DMS79 treated with DMSO at 0.1 percent for 48 hours (cell line): ENCODE measurements at regions not wholly inside any gene's neighbourhood (a gene's known extent, or its start where the extent isn't known, plus 50 kb on each side); places are given as distances from the start of the nearest gene placed in this dataset.
"Not testable (repeated sequence)": the region's sequence is repeated elsewhere in the genome, so short reads cannot be mapped to it uniquely, and the experiment has no call there.

Experiments
- DNase-seq: peaks from one replicate; lab custom pipeline; 2025; lab: John Stamatoyannopoulos, UW

GRCh38 chr5:115751176-115751575 lies 65.3 kb downstream of the CDO1 start:
- no peak for DNase-seq

GRCh38 chr5:115749016-115749415 lies 67.4 kb downstream of the CDO1 start:
- DNase-seq, result no peak

GRCh38 chr5:115739245-115739644 lies 77.2 kb downstream of the CDO1 start:
- not testable (repeated sequence) for DNase-seq

- no peak for DNase-seq
Measured at GRCh38 chr5:115738830-115739229, 77.6 kb downstream of the CDO1 start.

GRCh38 chr5:115737452-115737851 lies 79.0 kb downstream of the CDO1 start:
- no peak for DNase-seq

- no peak for DNase-seq
Measured at GRCh38 chr5:115736690-115737005, 79.8 kb downstream of the CDO1 start.

GRCh38 chr5:115736004-115736689 lies 80.3 kb downstream of the CDO1 start:
- DNase-seq, result no peak

- DNase-seq, result peak; percentile 42
Measured at GRCh38 chr5:115735108-115735998, 81.1 kb downstream of the CDO1 start.

GRCh38 chr5:115733607-115734006 lies 82.9 kb downstream of the CDO1 start:
- no peak for DNase-seq

GRCh38 chr5:115732026-115732425 lies 84.4 kb downstream of the CDO1 start:
- DNase-seq, result no peak

- DNase-seq, result no peak
Measured at GRCh38 chr5:115725522-115725921, 90.9 kb downstream of the CDO1 start.

GRCh38 chr5:115723220-115723619 lies 93.2 kb downstream of the CDO1 start:
- DNase-seq, result no peak

- DNase-seq, result no peak
Measured at GRCh38 chr5:115720888-115721287, 95.1 kb upstream of the TMED7 start.

- DNase-seq, result no peak
Measured at GRCh38 chr5:115718927-115719326, 93.1 kb upstream of the TMED7 start.

GRCh38 chr5:115713408-115713807 lies 87.6 kb upstream of the TMED7 start:
- no peak for DNase-seq

GRCh38 chr5:115709585-115709984 lies 83.7 kb upstream of the TMED7 start:
- DNase-seq, result no peak

GRCh38 chr5:115708819-115709477 lies 83.1 kb upstream of the TMED7 start:
- no peak for DNase-seq

GRCh38 chr5:115703514-115703913 lies 77.7 kb upstream of the TMED7 start:
- DNase-seq, result no peak

- no peak for DNase-seq
Measured at GRCh38 chr5:115702025-115702424, 76.2 kb upstream of the TMED7 start.

- DNase-seq, result no peak
Measured at GRCh38 chr5:115699967-115700366, 74.1 kb upstream of the TMED7 start.

GRCh38 chr5:115696141-115696650 lies 70.4 kb upstream of the TMED7 start:
- no peak for DNase-seq

GRCh38 chr5:115695310-115695880 lies 69.6 kb upstream of the TMED7 start:
- no peak for DNase-seq
